GM23338 (cell line): ENCODE measurements at regions not wholly inside any gene's neighbourhood (a gene's known extent, or its start where the extent isn't known, plus 50 kb on each side); places are given as distances from the start of the nearest gene placed in this dataset.

Experiments
- CREB1 ChIP-seq: fragments of 250-450 bp; sonication (Bioruptor Pico); IDR thresholded peaks from 2 replicates; pipeline ENCODE4 v1.5.0; 2020; ENCODE audit warnings: low read depth, mild to moderate bottlenecking, moderate library complexity
- EZH2 ChIP-seq: fragments of 200-600 bp; sonication (generic); IDR thresholded peaks from one replicate; pipeline ENCODE4 v1.8.0; 2017; ENCODE audit warnings: antibody characterized with exemption, mild to moderate bottlenecking, low read depth; ENCODE audit not compliant: unreplicated experiment
- POLR2AphosphoS5 ChIP-seq: IDR thresholded peaks from 2 replicates; pipeline ENCODE4 v1.6.1; 2016; ENCODE audit warnings: antibody characterized with exemption, low read depth
- TF ChIP-seq, protein P1 (sequence below), 2 experiments: fragments of 200-600 bp in 1 of 2; sonication (generic) in 1 of 2; conservative IDR thresholded peaks; 2 replicates each; pipeline versions ENCODE4 v1.5.1 to v1.6.1; 2016 to 2017; ENCODE audit warnings: antibody characterized with exemption in 2 of 2, low read depth in 2 of 2, mild to moderate bottlenecking in 2 of 2, moderate library complexity in 1 of 2
- TF ChIP-seq, protein P2 (sequence below): fragments of 250-450 bp; sonication (Bioruptor Pico); IDR thresholded peaks from 2 replicates; pipeline ENCODE4 v1.5.0; 2020; ENCODE audit warnings: mild to moderate bottlenecking, moderate library complexity

DNA sequence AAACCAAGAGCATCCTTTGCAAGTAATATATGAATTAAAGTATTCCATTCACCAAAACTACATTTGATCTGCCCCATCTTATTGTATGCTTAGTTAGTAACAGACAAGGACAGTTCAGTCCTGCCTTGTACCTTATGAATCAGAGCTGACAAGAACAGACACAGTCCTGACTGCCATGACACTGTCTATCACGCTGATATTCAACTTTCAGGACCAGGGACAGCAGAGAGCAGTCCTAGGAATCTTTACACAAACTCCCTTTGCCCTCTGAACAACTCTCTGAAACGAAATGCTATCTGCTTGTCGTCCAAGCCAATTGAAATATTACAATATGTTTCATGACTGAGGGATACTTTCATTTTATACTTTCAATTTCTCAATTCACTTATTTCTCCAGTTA is 268.6 kb upstream of the VCX start:
- TF ChIP-seq, protein P1, sequence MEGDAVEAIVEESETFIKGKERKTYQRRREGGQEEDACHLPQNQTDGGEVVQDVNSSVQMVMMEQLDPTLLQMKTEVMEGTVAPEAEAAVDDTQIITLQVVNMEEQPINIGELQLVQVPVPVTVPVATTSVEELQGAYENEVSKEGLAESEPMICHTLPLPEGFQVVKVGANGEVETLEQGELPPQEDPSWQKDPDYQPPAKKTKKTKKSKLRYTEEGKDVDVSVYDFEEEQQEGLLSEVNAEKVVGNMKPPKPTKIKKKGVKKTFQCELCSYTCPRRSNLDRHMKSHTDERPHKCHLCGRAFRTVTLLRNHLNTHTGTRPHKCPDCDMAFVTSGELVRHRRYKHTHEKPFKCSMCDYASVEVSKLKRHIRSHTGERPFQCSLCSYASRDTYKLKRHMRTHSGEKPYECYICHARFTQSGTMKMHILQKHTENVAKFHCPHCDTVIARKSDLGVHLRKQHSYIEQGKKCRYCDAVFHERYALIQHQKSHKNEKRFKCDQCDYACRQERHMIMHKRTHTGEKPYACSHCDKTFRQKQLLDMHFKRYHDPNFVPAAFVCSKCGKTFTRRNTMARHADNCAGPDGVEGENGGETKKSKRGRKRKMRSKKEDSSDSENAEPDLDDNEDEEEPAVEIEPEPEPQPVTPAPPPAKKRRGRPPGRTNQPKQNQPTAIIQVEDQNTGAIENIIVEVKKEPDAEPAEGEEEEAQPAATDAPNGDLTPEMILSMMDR (conservative IDR thresholded peaks at IDR 0.05; ENCODE audit: low read depth in 2 of 2): no peak
- TF ChIP-seq POLR2AphosphoS5 (no peak), CREB1 (CRISPR knock-in tag) (no peak), EZH2 (no peak)
- TF ChIP-seq, protein P2, sequence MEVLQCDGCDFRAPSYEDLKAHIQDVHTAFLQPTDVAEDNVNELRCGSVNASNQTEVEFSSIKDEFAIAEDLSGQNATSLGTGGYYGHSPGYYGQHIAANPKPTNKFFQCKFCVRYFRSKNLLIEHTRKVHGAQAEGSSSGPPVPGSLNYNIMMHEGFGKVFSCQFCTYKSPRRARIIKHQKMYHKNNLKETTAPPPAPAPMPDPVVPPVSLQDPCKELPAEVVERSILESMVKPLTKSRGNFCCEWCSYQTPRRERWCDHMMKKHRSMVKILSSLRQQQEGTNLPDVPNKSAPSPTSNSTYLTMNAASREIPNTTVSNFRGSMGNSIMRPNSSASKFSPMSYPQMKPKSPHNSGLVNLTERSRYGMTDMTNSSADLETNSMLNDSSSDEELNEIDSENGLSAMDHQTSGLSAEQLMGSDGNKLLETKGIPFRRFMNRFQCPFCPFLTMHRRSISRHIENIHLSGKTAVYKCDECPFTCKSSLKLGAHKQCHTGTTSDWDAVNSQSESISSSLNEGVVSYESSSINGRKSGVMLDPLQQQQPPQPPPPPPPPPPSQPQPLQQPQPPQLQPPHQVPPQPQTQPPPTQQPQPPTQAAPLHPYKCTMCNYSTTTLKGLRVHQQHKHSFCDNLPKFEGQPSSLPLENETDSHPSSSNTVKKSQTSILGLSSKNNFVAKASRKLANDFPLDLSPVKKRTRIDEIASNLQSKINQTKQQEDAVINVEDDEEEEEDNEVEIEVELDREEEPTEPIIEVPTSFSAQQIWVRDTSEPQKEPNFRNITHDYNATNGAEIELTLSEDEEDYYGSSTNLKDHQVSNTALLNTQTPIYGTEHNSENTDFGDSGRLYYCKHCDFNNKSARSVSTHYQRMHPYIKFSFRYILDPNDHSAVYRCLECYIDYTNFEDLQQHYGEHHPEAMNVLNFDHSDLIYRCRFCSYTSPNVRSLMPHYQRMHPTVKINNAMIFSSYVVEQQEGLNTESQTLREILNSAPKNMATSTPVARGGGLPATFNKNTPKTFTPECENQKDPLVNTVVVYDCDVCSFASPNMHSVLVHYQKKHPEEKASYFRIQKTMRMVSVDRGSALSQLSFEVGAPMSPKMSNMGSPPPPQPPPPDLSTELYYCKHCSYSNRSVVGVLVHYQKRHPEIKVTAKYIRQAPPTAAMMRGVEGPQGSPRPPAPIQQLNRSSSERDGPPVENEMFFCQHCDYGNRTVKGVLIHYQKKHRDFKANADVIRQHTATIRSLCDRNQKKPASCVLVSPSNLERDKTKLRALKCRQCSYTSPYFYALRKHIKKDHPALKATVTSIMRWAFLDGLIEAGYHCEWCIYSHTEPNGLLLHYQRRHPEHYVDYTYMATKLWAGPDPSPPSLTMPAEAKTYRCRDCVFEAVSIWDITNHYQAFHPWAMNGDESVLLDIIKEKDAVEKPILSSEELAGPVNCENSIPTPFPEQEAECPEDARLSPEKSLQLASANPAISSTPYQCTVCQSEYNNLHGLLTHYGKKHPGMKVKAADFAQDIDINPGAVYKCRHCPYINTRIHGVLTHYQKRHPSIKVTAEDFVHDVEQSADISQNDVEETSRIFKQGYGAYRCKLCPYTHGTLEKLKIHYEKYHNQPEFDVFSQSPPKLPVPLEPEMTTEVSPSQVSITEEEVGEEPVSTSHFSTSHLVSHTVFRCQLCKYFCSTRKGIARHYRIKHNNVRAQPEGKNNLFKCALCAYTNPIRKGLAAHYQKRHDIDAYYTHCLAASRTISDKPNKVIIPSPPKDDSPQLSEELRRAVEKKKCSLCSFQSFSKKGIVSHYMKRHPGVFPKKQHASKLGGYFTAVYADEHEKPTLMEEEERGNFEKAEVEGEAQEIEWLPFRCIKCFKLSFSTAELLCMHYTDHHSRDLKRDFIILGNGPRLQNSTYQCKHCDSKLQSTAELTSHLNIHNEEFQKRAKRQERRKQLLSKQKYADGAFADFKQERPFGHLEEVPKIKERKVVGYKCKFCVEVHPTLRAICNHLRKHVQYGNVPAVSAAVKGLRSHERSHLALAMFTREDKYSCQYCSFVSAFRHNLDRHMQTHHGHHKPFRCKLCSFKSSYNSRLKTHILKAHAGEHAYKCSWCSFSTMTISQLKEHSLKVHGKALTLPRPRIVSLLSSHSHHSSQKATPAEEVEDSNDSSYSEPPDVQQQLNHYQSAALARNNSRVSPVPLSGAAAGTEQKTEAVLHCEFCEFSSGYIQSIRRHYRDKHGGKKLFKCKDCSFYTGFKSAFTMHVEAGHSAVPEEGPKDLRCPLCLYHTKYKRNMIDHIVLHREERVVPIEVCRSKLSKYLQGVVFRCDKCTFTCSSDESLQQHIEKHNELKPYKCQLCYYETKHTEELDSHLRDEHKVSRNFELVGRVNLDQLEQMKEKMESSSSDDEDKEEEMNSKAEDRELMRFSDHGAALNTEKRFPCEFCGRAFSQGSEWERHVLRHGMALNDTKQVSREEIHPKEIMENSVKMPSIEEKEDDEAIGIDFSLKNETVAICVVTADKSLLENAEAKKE: no peak
